Activated T-helper 1 cell treated with Interleukin-2 at 50 U/mL for 16 hours (primary cell): ENCODE measurements at regions not wholly inside any gene's neighbourhood (a gene's known extent, or its start where the extent isn't known, plus 50 kb on each side); places are given as distances from the start of the nearest gene placed in this dataset.

Experiments
- DNase-seq: peaks from one replicate; pipeline ENCODE4 v3.0.0-alpha.2; 2020; ENCODE audit warnings: low read depth

DNA sequence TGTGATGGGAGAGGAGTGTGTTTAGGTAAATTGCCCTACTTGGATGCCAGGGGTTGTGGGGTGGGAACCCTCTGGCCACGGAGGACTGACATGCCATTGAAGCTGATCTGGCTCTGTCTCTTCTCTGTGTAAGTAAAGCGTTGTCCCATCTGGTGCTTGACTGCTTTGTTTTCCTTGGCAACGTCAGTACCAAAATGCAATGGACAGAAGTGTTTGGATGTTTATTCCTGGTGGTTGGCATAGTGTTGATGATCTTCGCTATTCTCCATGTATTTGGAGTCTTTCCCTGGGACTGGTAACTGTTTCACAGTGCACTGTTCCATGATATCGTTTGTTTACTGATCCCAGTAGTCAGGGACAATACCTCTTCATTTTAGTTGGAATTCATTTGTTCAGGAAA, 130.5 kb upstream of the MCTP2 start:
- no peak for DNase-seq

DNA sequence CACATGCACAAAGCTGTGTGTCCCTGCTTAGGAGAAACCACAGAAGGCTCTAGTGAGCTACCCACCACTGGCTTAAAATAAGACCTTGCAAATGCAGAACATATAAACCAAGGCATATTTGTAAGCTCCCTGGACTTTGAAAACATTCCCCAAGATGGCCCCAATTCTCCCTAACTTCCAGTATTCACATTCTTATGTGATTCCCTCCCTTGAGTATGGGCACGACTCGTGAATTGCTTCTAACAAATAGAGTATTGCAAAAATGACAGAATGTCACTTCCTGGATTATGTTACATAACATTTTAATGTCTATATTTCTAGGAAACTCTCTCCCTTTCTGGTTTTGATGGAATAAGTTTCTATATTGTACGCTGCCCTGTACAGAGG, 131.8 kb upstream of the MCTP2 start:
- no peak for DNase-seq

DNA sequence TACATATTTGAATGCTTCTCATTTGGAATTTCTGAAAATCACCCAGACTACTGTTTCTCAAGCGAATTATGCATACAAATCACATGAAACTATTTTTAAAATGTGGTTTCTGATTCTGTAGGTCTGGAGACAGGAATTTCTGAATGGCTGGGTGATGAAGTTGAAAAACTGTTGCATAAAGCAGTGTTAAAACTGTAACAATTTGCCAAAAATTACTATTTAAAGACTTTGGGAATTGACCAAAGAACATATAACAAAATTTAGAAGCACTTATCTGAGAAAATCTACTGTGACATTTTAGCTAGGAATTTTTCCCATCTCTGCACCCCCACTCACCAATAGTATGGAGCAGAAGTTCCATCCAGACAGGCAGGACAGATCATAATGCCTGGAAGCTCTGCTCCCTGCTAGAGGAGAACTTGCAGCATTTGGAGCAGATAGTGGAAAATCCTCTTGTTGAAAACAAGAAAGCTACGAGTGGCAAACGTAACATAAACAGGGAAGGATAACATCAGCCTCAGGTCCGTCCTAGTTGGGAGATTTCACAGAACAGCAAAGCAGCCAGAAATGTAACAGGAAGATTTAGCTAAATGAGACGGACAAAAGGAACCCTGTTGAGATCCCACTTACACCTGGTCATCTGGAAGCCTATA, 132.3 kb upstream of the MCTP2 start:
- no peak for DNase-seq

DNA sequence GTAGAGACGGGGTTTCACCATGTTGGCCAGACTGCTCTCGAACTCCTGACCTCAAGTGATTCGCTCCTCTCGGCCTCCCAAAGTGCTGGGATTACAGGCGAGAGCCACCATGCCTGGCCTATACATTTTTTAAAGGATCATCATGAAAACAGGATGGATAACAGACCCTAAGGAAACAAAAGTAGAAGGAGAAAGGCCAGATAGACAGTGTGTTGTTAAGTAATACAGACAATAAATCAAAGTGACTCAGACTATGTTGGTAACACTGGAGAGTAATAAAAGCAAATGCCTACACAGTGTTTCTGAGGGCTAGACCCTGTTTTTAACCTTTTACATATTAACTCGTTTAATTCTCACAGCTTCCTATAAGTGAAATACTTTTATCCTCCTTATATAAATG, 133.8 kb upstream of the MCTP2 start:
- DNase-seq = no peak

DNA sequence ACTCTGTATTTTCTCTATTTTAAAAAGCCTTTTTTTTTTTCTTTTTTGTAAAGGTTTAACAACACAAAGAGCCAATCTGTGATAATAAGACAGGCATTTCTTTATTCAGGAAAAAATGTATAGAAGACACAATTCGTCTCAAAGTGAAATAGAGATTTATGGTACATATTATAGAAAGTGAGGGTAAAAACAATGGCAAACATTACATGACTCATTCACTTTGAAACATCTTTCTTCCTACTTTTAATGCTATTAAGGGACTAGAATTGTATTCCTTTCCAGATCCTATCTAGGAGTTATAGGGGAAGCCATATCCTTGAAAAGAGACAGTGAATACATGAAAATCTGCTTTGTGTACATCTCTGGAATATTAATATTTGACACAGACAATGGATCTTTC, 137.1 kb upstream of the MCTP2 start:
- DNase-seq = no peak

DNA sequence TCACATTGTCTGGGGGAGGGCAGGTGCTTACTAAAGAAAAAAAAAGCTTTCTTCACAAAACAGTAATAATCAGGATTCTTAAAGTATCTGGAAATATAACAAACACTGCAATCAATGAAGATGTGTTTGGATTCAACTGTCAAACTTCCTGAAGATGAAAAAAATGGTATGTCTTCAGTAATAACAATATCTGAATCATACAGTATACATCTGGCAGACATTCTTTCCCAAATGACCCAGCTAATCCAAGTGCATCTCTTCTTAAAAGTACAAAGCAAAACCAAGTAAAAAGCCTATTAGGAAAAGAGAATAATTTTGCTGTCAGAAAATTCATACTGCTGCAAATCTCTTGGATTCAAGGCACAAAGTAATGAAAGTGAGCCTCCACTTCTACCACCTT, 145.0 kb upstream of the MCTP2 start:
- DNase-seq = no peak

DNA sequence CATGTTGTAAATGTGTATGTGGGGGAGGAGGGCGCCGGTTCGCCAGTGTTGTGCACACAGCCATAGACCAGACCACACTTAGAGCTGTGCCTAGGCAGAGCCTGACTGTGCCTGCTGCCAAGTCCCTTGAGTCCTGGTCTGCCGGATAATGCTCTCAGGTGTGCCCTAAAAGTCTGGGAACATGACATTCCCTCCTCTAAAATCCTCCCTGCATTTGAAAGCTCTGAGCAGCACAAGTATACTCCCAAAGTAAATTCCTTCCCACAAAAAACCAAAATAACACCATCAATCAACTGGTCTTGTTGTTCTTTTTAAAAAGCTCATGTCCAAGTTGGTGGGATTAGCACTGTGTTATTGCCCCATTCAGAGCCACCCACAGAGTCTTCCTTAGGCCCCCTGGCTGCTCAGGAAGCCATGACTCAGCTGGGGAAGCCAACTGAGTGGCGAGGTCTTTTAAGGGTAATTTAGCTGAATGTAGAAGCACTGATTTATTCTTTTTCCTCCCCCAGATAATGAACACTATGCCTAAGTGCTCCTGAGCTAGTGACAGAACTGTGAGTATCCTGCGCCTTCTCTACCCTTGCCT, 147.8 kb upstream of the MCTP2 start:
- DNase-seq = no peak

DNA sequence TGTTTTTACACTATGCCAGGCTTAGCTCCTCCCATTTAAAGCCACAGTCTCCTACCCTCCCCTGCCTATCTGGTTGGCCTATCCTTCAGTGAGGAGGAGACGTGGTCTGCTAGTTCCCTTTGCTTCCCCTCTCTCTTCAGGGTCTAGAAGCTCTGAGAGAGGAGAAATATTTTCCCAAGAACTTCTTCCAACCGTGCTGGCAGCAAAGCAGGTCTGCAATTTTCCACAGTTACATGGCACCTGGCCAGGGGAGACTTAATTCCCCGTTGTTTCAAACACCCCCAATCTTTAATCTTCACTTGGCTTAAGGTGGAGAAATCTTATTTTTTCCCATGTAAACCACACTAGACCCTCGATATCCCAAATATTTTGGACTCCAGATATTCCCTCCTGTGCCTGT, 149.5 kb upstream of the MCTP2 start:
- no peak for DNase-seq

DNA sequence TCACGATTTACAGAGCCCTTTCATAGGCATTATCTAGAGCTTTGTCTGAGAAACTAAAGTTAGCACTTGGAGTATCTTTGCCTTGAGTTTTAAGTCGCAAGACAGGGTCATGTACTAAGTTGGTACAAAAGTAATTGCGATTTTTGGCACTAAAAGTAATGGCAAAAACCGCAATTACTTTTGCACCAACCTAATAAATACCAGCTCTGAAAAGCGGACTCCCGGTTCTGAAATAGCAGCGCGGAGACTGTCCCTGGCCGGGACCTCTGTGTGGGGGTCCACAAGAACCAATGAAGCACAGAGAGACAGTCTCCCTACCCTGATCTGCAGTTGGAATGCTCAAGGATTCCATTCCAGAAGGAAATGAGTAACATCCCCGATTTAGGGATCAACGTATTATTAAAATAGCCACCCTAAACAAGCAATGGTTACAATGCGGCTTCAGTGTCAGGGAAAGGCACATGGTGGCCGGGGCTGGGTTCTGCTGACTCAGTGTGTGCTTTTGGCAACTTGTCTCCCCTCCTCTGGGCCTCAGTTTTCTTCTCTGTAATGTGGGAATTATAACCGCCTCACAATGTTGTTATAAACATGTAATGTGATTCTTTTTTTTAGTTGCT, 150.3 kb upstream of the MCTP2 start:
- DNase-seq = no peak

DNA sequence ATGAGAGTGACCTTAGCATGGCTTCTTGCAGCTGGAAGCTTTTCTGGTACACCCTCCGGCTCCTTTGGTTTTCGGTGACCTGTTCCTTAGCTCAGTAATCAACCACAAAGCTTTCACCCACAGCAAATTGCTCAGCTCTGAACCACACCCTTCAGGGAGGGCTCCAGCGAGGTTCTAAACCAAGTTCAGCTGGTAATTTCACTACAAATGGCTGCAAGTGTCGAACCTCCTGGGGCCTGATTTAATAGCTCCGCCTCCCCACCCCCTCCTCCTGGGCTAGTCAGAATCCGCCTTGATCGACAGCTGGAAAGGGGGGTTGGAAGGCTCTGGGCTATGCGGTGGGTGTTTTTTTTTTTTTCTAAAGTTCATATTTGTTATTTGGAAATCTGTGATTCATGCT, 150.9 kb upstream of the MCTP2 start:
- no peak for DNase-seq

DNA sequence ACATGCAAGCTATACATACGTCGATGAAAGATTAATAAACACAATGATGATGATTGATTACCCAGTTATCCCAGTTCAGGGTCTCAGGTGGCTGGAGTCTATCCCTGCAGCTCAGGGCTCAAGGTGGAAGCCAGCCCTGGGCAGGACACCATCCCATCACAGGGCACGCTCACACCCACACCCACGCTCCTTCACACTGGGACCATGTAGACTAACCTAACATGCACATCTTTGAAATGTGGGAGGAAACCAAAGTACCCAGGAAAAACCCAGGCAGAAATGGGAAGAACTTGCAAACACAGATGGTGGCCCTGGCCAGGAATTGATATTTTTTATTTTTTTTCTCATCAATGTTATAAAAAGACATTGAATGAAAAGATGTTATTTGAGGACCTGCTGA, 151.4 kb upstream of the MCTP2 start:
- DNase-seq = no peak

DNA sequence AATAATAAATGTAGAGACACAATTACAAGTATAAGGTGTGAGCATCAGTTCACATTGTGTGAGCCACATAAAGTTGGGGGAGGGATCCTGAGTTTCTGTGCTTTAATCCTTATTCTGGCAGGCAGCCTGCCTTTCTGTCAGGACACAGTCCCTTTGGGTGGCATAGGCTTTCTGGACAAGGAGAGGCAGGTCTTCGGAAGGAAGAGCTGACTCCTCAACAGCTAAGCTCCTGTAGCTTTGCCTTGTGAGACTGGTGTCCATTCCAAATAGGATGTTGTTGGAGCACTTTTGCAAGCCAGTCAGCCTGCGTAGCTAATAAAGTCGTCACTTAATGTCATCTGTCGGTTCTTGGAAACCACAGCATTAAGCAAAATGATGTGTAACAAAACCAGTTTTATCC, 151.9 kb upstream of the MCTP2 start:
- DNase-seq = no peak

DNA sequence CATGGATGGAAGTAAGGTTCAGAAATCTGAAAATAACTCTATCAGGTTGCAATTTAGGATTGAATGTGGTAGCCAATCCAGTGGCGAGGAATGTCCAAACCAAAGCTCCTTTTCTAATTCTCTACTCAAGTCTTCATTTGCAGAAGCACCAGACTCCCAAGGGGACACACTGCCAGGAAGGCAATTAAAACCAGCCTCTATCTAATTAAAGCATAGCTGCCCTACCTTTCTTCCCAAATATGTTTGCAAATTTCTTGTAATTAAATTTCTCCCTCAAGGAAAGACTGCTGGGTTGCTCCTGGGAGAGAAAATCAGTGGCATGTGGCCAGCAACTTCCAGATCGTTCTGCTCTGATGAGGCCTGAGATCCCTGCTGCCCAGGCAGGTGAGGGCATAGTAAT, 153.4 kb upstream of the MCTP2 start:
- no peak for DNase-seq

DNA sequence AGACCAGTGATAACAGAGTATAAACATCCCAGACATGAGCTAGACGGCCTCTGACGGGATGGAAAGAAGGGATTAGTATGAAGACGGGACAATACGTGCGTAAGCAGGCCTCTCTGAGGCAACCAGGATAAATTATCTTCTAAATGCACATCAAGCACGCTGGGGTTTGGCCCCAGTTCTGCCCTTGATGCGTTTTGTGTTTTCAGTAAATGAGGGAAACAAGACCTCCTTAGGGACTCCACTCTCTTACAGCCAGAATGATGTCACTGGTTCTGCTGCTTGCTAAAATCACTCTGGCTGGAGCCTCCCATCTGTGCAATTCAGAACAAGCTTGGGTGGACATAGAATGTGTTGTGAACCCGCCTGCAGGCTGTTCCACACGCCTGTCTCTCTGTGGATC, 156.0 kb upstream of the MCTP2 start:
- no peak for DNase-seq

DNA sequence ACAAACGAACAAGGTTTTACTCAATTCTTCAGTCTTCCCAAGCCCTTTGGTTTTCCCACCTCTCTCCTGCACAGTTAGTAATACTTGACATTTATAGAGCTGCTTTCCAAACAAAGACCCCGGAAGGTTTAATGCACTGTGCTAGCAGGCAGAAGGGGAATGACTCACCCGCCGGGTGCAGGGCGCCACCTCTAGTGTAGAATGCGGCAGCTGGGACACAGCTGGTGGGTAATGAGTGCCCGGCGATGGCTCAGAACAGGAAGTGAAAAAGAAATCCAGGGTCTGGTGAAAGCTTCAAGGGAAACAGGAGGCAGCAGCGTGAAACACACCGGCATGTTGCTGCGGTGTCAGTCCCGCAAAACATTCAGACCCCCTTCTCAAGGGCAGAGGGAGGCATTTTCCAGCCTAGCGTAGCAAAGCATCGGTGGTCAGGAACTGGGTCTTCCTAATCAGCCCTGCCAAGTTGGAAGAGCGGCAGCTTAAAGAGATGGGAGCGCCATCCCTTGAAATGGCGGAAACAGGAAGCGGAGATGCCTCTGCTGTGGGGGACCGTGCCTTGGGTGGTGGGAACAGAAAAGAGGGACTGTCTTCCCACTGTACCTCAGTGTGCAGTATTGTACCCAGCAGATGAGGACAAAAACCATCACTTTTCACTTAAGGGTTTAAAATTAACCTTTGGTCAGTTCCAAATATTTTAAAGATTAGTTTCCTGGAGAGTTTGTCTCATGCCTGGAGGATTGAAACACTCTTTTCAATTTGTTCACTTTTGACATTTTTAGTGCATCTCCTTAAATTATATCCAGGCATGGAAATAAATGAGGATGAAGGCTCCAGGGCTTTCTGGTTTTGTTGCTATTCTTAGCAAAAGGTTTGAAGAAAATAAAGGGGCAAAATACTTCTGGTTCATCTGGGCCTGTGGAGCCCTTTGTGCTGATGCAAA, 160.7 kb upstream of the MCTP2 start:
- DNase-seq = no peak

DNA sequence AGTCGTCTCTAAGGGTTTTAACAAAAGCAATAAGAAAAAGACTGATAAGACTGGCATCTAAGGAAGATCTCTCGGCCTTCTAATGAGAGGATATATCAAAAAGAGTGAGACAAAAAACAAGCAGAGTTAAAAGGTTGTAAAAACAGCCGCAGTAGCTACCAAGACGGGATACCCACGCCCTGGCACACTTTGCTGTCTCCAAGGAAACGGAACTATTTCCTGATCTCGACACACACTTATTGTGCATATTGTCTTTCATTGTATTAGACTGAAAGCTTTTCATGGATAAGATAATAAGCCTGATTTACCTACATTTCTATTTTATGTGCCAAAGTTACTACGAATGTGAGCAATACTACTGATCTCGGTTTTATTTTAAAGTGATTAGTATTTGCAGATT, 161.5 kb upstream of the MCTP2 start:
- no peak for DNase-seq

DNA sequence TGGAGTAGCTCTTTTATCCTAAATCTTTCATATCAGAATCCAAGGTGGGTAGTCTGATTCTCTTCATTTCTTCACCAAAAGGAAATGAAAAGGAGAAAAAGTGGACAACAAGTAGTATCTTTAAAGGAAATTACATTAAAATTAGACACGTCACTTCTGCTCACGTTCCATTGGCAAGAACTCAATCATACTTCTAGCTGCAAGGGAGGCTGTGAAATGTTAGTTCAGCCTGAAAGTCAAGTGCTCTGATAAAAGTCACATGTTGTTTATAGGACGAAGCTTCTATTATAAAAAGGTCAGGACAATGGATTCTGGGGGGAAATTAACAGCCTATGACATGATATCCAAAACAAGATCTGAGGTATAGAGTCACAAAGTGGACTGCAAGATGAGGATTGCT, 164.6 kb upstream of the MCTP2 start:
- DNase-seq = no peak

DNA sequence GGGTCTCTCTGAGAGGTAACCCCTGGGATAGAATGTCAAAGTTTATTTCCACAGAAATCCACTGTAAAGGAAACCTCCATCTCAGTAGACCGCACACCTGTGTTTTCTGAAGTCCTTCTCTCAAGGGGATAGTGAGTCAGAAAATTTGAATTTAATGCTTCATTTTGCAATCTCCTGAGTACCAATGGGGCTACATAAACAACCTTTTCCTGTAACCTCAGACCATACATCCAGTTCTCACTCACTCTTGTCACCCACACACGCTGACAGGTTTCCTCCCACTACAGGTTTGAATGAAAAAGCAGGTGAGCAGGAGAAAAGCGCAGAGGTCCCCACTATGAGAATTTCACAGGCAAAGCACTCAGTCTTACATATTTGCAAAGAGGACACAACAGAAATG, 165.3 kb upstream of the MCTP2 start:
- no peak for DNase-seq

DNA sequence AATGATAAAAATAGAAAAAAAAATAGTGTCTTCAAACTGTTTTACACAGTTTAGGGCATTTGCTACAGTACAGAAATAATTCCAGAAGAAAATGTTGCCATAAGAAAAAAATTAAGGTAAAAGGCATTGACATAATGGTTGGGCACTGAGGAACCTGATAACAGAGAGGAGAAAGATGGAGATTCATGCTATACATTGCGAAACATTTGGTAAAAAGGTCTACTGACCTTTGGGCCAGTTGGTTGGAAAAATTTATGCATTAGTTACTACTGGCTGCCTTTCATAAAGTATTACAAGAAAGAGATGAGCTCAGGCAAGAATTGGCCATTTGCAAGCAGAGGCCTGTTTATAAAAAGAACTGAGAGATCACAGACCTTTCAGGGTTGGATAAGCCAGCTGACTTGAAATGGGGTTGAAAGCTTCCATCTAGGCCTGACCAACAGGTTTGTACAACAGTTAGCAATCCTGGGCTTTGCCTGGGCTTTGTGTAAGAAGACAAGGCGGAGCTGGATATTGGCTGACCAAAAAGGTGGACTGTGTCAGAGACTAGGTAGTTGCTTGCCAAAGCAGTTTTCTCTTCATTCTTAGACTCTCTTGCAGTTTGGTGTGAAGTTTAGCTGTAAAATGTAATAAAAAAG, 166.6 kb upstream of the MCTP2 start:
- no peak for DNase-seq

DNA sequence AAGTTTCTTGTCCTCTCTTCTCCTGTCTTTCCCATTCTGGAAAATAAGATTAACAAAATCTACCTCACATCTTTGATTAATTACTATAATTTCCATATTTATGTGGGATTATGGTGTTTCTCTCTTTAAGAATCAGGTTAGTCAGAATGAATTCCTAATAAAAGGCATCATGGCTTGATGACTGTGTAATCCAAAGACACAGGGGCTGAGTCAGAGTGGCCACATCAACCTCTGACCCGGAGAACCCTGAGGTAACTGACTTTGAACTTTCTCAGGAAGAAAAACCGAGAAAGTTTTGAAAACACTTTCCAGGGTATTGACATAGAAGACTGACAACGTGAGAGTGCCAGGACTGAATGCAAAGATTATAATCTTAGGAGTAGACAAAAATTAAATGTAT, 170.3 kb upstream of the MCTP2 start:
- DNase-seq = no peak

DNA sequence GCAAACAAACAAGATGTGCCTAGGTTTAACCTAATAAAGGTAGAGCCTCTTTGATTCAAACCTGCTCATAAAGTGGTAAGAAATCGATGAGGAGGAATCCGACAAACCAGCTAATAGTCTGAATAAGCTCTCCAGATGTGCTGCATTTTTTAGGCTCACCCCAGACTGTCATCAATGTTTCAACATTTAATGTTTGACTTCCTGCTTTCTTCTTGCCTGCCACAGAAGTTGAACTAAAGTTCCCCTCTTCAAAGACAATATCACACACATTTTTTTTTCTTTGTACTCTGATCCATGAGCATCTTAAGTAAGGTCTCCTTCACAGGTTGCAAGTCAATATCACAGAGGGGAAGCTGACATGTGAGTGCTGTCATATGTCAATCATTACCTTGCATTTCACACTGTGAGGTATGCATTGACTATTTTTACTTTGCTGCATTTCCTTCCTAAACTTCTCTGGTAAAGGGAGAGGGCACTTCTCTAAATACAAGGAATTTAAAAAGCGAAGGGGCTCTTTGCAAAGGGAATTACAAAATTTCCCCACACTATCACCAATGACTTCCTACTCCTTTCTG, 172.3 kb upstream of the MCTP2 start:
- DNase-seq = no peak

DNA sequence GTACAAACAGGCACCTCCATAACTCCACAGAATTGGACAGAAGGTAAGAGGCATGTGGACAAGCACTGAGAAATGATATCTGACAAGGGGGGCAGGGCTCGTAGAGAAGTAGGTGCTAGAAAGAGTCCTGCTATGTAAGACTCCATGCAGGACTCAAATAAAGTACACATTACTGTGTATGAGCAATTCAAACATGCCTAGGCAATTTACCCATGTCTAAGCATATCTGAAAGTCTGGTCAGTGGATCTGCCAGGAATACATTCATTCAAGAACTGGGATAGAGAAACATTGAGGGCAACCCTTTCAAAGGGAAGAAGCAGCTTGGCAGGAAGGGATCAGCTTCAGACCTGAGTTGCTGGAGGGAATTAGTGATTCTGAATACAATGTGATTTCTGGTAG, 174.1 kb upstream of the MCTP2 start:
- no peak for DNase-seq
